Breast epithelium (tissue), 3 donors: ENCODE measurements at regions not wholly inside any gene's neighbourhood (a gene's known extent, or its start where the extent isn't known, plus 50 kb on each side); places are given as distances from the start of the nearest gene placed in this dataset.

Source experiments
- POLR2A ChIP-seq: fragments of 450-650 bp; IDR thresholded peaks from one replicate; pipeline ENCODE4 v1.6.1; 2016; ENCODE audit warnings: antibody characterized with exemption, mild to moderate bottlenecking, moderate library complexity
- TF ChIP-seq, protein P1 (sequence below), 3 donors: fragments of 450-650 bp; IDR thresholded peaks; one replicate each; pipeline ENCODE4 v1.5.1; 2016 to 2017; ENCODE audit warnings: antibody characterized with exemption in 3 of 3, mild to moderate bottlenecking in 3 of 3, moderate library complexity in 3 of 3

DNA sequence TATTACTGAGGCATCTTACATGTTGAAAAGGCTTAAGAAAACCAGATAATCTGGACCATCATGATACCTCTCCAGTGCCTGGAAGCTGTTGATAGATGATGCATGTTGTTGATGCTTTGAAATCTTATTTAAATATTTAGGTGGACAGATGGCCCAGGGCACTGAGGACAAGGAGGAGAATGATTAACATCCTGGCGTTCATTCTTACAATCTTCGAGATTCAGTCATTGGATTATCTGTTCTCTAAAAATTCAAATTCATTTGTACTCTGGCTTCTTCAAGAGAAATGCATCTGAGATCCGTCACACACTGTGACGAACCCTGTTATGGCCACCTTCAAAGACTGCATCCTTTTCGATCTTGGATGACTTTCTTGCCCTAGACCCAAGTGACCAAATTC, 121.3 kb upstream of the IGF1 start:
- TF ChIP-seq, protein P1, sequence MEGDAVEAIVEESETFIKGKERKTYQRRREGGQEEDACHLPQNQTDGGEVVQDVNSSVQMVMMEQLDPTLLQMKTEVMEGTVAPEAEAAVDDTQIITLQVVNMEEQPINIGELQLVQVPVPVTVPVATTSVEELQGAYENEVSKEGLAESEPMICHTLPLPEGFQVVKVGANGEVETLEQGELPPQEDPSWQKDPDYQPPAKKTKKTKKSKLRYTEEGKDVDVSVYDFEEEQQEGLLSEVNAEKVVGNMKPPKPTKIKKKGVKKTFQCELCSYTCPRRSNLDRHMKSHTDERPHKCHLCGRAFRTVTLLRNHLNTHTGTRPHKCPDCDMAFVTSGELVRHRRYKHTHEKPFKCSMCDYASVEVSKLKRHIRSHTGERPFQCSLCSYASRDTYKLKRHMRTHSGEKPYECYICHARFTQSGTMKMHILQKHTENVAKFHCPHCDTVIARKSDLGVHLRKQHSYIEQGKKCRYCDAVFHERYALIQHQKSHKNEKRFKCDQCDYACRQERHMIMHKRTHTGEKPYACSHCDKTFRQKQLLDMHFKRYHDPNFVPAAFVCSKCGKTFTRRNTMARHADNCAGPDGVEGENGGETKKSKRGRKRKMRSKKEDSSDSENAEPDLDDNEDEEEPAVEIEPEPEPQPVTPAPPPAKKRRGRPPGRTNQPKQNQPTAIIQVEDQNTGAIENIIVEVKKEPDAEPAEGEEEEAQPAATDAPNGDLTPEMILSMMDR (IDR thresholded peaks at IDR 0.05): no peak
- TF ChIP-seq POLR2A: no peak
